ENCODE measurements at regions not wholly inside any gene's neighbourhood (a gene's known extent, or its start where the extent isn't known, plus 50 kb on each side); places are given as distances from the start of the nearest gene placed in this dataset.

DNA sequence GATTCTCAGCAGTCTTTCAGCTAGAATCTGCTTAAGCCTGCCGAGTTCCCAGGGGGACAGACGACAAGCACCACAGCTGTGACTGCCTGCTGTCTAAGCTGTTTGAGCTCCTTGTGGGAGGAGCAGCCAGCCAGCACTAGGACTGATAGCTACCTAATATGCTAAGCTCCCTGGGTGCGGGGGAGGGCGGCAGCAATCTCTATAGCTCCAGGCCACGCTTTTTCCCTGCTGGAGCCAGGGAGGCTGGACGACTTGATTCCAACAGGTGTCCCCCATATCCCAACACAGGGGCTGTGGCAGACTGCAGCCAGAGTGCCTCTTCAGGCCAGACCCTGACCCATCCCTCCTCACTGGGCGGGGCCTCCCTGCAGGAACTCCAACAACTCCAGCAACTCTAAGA is 134.1 kb upstream of the ARPP21 start:
- peak overlapping the region; percentile 76 for H2AFZ ChIP-seq

More for the DNA sequence above, 134.1 kb upstream of the ARPP21 start:
- H3K4me3 ChIP-seq: no peak overlapping the region
- H3K27me3 ChIP-seq (ENCODE audit: insufficient read depth): no peaks in the 10 kb centered on the region
- no peaks in the 10 kb centered on the region for H3K36me3 ChIP-seq (ENCODE audit: insufficient read depth)
- H4K20me1 ChIP-seq (replicated peaks; ENCODE audit: insufficient read depth): no peaks in the 10 kb centered on the region
- H3K4me2 ChIP-seq: peak overlapping the region; percentile 34
- H3K79me2 ChIP-seq (replicated peaks; ENCODE audit: insufficient read depth): no peaks in the 10 kb centered on the region
- no peaks in the 10 kb centered on the region for H3F3A ChIP-seq (replicated peaks; ENCODE audit: low read depth)
- H3K36me3 Mint-ChIP-seq (ENCODE audit: low read depth): no peaks in the 10 kb centered on the region
- H3K27ac Mint-ChIP-seq: no peak overlapping the region
- peaks cover 4% of the 10 kb centered on the region; the same call in 1 of the 2 replicates for H3K4me1 ChIP-seq (ENCODE audit: insufficient read depth)
- peaks cover 11% of the 10 kb centered on the region for H3K4me1 Mint-ChIP-seq
- no peak overlapping the region for H3K27ac ChIP-seq (ENCODE audit: low read depth)
- TF ChIP-seq STAT1 (IDR thresholded peaks at IDR 0.05; ENCODE audit: unreplicated experiment) (no peak), NANOG (IDR thresholded peaks at IDR 0.05; ENCODE audit: borderline replicate concordance) (no peak), CTCF (conservative IDR thresholded peaks at IDR 0.05; ENCODE audit: low read depth in 2 of 2) (0 out of 4 replicates have a peak, but pooled peaks of 1 of the 2 experiments have one; percentile 3), POLR2AphosphoS5 (IDR thresholded peaks at IDR 0.05; ENCODE audit: low read depth) (no peak), JUNB (IDR thresholded peaks at IDR 0.05; ENCODE audit: unreplicated experiment) (no peak)
- TF ChIP-seq, protein P1, sequence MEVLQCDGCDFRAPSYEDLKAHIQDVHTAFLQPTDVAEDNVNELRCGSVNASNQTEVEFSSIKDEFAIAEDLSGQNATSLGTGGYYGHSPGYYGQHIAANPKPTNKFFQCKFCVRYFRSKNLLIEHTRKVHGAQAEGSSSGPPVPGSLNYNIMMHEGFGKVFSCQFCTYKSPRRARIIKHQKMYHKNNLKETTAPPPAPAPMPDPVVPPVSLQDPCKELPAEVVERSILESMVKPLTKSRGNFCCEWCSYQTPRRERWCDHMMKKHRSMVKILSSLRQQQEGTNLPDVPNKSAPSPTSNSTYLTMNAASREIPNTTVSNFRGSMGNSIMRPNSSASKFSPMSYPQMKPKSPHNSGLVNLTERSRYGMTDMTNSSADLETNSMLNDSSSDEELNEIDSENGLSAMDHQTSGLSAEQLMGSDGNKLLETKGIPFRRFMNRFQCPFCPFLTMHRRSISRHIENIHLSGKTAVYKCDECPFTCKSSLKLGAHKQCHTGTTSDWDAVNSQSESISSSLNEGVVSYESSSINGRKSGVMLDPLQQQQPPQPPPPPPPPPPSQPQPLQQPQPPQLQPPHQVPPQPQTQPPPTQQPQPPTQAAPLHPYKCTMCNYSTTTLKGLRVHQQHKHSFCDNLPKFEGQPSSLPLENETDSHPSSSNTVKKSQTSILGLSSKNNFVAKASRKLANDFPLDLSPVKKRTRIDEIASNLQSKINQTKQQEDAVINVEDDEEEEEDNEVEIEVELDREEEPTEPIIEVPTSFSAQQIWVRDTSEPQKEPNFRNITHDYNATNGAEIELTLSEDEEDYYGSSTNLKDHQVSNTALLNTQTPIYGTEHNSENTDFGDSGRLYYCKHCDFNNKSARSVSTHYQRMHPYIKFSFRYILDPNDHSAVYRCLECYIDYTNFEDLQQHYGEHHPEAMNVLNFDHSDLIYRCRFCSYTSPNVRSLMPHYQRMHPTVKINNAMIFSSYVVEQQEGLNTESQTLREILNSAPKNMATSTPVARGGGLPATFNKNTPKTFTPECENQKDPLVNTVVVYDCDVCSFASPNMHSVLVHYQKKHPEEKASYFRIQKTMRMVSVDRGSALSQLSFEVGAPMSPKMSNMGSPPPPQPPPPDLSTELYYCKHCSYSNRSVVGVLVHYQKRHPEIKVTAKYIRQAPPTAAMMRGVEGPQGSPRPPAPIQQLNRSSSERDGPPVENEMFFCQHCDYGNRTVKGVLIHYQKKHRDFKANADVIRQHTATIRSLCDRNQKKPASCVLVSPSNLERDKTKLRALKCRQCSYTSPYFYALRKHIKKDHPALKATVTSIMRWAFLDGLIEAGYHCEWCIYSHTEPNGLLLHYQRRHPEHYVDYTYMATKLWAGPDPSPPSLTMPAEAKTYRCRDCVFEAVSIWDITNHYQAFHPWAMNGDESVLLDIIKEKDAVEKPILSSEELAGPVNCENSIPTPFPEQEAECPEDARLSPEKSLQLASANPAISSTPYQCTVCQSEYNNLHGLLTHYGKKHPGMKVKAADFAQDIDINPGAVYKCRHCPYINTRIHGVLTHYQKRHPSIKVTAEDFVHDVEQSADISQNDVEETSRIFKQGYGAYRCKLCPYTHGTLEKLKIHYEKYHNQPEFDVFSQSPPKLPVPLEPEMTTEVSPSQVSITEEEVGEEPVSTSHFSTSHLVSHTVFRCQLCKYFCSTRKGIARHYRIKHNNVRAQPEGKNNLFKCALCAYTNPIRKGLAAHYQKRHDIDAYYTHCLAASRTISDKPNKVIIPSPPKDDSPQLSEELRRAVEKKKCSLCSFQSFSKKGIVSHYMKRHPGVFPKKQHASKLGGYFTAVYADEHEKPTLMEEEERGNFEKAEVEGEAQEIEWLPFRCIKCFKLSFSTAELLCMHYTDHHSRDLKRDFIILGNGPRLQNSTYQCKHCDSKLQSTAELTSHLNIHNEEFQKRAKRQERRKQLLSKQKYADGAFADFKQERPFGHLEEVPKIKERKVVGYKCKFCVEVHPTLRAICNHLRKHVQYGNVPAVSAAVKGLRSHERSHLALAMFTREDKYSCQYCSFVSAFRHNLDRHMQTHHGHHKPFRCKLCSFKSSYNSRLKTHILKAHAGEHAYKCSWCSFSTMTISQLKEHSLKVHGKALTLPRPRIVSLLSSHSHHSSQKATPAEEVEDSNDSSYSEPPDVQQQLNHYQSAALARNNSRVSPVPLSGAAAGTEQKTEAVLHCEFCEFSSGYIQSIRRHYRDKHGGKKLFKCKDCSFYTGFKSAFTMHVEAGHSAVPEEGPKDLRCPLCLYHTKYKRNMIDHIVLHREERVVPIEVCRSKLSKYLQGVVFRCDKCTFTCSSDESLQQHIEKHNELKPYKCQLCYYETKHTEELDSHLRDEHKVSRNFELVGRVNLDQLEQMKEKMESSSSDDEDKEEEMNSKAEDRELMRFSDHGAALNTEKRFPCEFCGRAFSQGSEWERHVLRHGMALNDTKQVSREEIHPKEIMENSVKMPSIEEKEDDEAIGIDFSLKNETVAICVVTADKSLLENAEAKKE (CRISPR knock-in tag; IDR thresholded peaks at IDR 0.05): peak; percentile 37; the same call in 1 of the 2 replicates
- H3K27me3 Mint-ChIP-seq (ENCODE audit: insufficient read depth, low read depth, poor library complexity): peaks cover 2% of the 10 kb centered on the region
- H3K4me3 Mint-ChIP-seq: no peak overlapping the region
- DNase-seq (ENCODE audit: low spot score) (peak; percentile 85), ATAC-seq (peak; percentile 99)
- H3K9me3 Mint-ChIP-seq: no peaks in the 10 kb centered on the region
- H3K9me2 ChIP-seq (ENCODE audit: insufficient read depth): no peaks in the 10 kb centered on the region

All from GM23338 (cell line).